ENCODE measurements at regions not wholly inside any gene's neighbourhood (a gene's known extent, or its start where the extent isn't known, plus 50 kb on each side); places are given as distances from the start of the nearest gene placed in this dataset.

DNA sequence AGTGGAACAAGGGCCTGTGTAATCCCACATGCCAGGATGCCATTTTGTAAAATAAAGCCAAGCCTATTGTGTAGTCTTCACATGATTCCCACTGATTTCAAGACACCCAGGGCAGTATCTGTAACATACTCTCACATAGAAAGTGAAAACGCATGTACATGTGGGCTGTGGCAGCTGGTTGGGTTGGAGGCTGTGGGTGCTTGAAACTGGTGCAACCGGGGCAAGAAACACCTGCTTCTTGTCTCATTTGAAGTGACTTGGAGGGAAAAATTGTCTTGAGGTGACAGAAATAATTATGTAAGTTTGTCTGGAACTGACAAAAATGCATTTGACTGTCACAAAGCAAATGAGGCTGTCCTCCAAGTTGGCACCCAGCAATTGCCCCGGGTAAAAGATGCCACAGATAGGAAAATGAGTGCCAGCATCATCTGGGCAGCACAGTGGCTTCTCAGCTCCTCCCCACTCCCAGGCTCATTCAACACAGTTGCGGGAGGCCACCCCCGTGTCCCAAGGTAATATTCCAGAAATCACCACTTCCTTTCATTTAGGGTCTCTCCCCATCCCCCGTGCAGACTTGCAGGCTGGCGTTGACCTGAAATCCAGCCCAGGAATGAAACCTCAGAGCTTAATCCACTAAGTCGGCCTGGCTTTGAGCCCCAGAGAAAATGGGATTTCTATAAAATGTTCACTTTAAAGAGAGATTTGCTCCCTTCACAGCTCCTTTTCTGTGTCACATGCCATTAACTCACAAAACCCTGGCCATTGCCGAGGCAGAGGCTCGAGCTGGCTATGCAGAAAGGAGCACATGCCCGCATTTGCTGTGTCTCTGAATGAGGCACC lies 293.9 kb upstream of the PARD3B start:
- no peaks in the 10 kb centered on the region for H3K4me1 ChIP-seq (ENCODE audit: control insufficient read depth, extremely low read depth, insufficient read depth, low read length)
- DNase-seq (ENCODE audit: low read depth, low spot score) (no peak), FAIRE-seq (no peak)
- H3K27me3 ChIP-seq (ENCODE audit: control insufficient read depth, extremely low read depth, insufficient read depth, low read length) = peaks cover 3% of the 10 kb centered on the region
- no peaks in the 10 kb centered on the region for H3K79me2 ChIP-seq (ENCODE audit: control insufficient read depth, insufficient read depth, low read length)
- H3K9me1 ChIP-seq (ENCODE audit: control insufficient read depth, extremely low read depth, insufficient read depth, low read length) = no peaks in the 10 kb centered on the region
- H2AFZ ChIP-seq (ENCODE audit: control insufficient read depth, low read length) = no peak overlapping the region
- no peak for TF ChIP-seq EZH2 (IDR thresholded peaks at IDR 0.05; ENCODE audit: low read length)
- TF ChIP-seq, protein P1, sequence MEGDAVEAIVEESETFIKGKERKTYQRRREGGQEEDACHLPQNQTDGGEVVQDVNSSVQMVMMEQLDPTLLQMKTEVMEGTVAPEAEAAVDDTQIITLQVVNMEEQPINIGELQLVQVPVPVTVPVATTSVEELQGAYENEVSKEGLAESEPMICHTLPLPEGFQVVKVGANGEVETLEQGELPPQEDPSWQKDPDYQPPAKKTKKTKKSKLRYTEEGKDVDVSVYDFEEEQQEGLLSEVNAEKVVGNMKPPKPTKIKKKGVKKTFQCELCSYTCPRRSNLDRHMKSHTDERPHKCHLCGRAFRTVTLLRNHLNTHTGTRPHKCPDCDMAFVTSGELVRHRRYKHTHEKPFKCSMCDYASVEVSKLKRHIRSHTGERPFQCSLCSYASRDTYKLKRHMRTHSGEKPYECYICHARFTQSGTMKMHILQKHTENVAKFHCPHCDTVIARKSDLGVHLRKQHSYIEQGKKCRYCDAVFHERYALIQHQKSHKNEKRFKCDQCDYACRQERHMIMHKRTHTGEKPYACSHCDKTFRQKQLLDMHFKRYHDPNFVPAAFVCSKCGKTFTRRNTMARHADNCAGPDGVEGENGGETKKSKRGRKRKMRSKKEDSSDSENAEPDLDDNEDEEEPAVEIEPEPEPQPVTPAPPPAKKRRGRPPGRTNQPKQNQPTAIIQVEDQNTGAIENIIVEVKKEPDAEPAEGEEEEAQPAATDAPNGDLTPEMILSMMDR (optimal IDR thresholded peaks at IDR 0.05 in 1 of 3, IDR thresholded peaks at IDR 0.05 in 1 of 3, conservative IDR thresholded peaks at IDR 0.05 in 1 of 3; ENCODE audit: extremely low read depth in 1 of 3, insufficient read depth in 2 of 3, low read length in 3 of 3) = no peak
- dilution Hi-C loops (cut with MboI; ENCODE audit: extremely low pct_ligation_motif_present, low sequenced_read_pairs) = no loop called here
- H3K9ac ChIP-seq (ENCODE audit: control insufficient read depth, extremely low read depth, insufficient read depth, low read length) = no peak overlapping the region
- H3K4me3 ChIP-seq (ENCODE audit: control insufficient read depth in 2 of 3, extremely low read depth in 1 of 3, insufficient read depth in 2 of 3, low read depth in 1 of 3, low read length in 3 of 3) = no peak overlapping the region
- H4K20me1 ChIP-seq (ENCODE audit: control insufficient read depth, extremely low read depth, insufficient read depth, low read length) = no peaks in the 10 kb centered on the region
- no peak overlapping the region for H3K4me2 ChIP-seq (ENCODE audit: control insufficient read depth, extremely low read depth, insufficient read depth, low read depth, low read length)
- H3K27ac ChIP-seq (ENCODE audit: control insufficient read depth, insufficient read depth, low read length) = no peak overlapping the region
- H3K9me3 ChIP-seq (ENCODE audit: control insufficient read depth, low read depth, low read length) = no peaks in the 10 kb centered on the region
- no peaks in the 10 kb centered on the region for H3K36me3 ChIP-seq (ENCODE audit: control insufficient read depth in 2 of 2, extremely low read depth in 1 of 2, insufficient read depth in 2 of 2, low read length in 2 of 2)

DNA sequence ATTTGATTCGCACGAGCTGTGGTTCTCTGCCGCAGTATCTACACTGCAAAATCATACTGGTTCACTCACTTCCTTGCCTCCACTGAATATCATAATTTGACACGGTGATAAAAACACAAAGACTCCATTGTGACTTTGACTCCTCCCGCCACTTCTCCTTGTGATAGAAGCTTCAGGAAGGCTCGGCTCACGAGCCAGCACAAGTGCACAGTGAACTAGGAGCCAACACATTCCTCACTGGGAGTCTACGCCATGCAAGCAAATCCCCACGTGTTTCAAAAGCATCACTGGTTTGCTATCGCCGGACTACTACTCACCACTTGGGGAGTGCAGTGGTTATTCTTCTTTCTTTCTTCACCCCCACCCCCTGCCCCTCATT lies 293.3 kb upstream of the PARD3B start:
- Histone ChIP-seq H3K9me1 (ENCODE audit: control insufficient read depth, extremely low read depth, insufficient read depth, low read length) (no peaks in the 10 kb centered on the region), H3K27me3 (ENCODE audit: control insufficient read depth, extremely low read depth, insufficient read depth, low read length) (peaks cover 3% of the 10 kb centered on the region), H3K9me3 (ENCODE audit: control insufficient read depth, low read depth, low read length) (no peaks in the 10 kb centered on the region), H2AFZ (ENCODE audit: control insufficient read depth, low read length) (no peak overlapping the region), H3K27ac (ENCODE audit: control insufficient read depth, insufficient read depth, low read length) (no peak overlapping the region), H3K79me2 (ENCODE audit: control insufficient read depth, insufficient read depth, low read length) (no peaks in the 10 kb centered on the region), H4K20me1 (ENCODE audit: control insufficient read depth, extremely low read depth, insufficient read depth, low read length) (no peaks in the 10 kb centered on the region), H3K4me3 (ENCODE audit: control insufficient read depth in 2 of 3, extremely low read depth in 1 of 3, insufficient read depth in 2 of 3, low read depth in 1 of 3, low read length in 3 of 3) (no peak overlapping the region), H3K4me1 (ENCODE audit: control insufficient read depth, extremely low read depth, insufficient read depth, low read length) (peaks cover under 1% of the 10 kb centered on the region), H3K36me3 (ENCODE audit: control insufficient read depth in 2 of 2, extremely low read depth in 1 of 2, insufficient read depth in 2 of 2, low read length in 2 of 2) (no peaks in the 10 kb centered on the region), H3K9ac (ENCODE audit: control insufficient read depth, extremely low read depth, insufficient read depth, low read length) (no peak overlapping the region), H3K4me2 (ENCODE audit: control insufficient read depth, extremely low read depth, insufficient read depth, low read depth, low read length) (no peak overlapping the region)
- dilution Hi-C loops (cut with MboI; ENCODE audit: extremely low pct_ligation_motif_present, low sequenced_read_pairs) = no loop called here
- DNase-seq (ENCODE audit: low read depth, low spot score) (no peak), FAIRE-seq (no peak)
- no peak for TF ChIP-seq EZH2 (IDR thresholded peaks at IDR 0.05; ENCODE audit: low read length)
- TF ChIP-seq, protein P1 (optimal IDR thresholded peaks at IDR 0.05 in 1 of 3, IDR thresholded peaks at IDR 0.05 in 1 of 3, conservative IDR thresholded peaks at IDR 0.05 in 1 of 3; ENCODE audit: extremely low read depth in 1 of 3, insufficient read depth in 2 of 3, low read length in 3 of 3) = no peak

Data from keratinocyte (primary cell).